A673 (cell line): ENCODE measurements at regions not wholly inside any gene's neighbourhood (a gene's known extent, or its start where the extent isn't known, plus 50 kb on each side); places are given as distances from the start of the nearest gene placed in this dataset.

Experiments
- CTCF ChIP-seq: fragments of 300-800, 200-600 bp; sonication (generic); conservative IDR thresholded peaks from 2 replicates; pipeline ENCODE4 v1.5.1; 2017; ENCODE audit warnings: low read depth, mild to moderate bottlenecking, antibody characterized with exemption, low read length, moderate library complexity, mixed read lengths
- EZH2 ChIP-seq: fragments of 200-600 bp; sonication (generic); IDR thresholded peaks from 2 replicates; pipeline ENCODE4 v1.6.1; 2017; ENCODE audit warnings: borderline replicate concordance, low read depth, mild to moderate bottlenecking, mixed read lengths, antibody characterized with exemption, low read length; ENCODE audit not compliant: poor library complexity, severe bottlenecking

- no peak for TF ChIP-seq CTCF
- TF ChIP-seq EZH2: no peak
Measured at GRCh38 chr4:10334506-10335028, 122.7 kb downstream of the ZNF518B start.
